GM23248 (cell line): ENCODE measurements at regions not wholly inside any gene's neighbourhood (a gene's known extent, or its start where the extent isn't known, plus 50 kb on each side); places are given as distances from the start of the nearest gene placed in this dataset.

ENCODE experiments used
- DNase-seq: peaks from one replicate; pipeline ENCODE4 v3.0.0-alpha.2; 2015
- H2AFZ ChIP-seq: fragments of 200-600 bp; sonication (generic); 2 replicates; pipeline ENCODE4 v1.6.1; 2016; ENCODE audit warnings: antibody characterized with exemption
- H3F3A ChIP-seq: fragments of 200-600 bp; sonication (generic); 2 replicates; pipeline ENCODE4 v1.6.1; 2016; ENCODE audit warnings: mild to moderate bottlenecking, antibody characterized with exemption, mixed run types; ENCODE audit not compliant: insufficient read depth
- H3K27ac ChIP-seq: fragments of 200-600 bp; sonication (generic); 2 replicates; pipeline ENCODE4 v1.5.1; 2016; ENCODE audit warnings: mild to moderate bottlenecking
- H3K27me3 ChIP-seq: fragments of 200-600 bp; sonication (generic); replicated peaks from 2 replicates; pipeline ENCODE4 v1.6.1; 2016; ENCODE audit warnings: mild to moderate bottlenecking; ENCODE audit not compliant: insufficient read depth
- H3K36me3 ChIP-seq: fragments of 200-600 bp; sonication (generic); 2 replicates; pipeline ENCODE4 v1.6.1; 2016; ENCODE audit warnings: low read depth, mild to moderate bottlenecking
- H3K4me1 ChIP-seq: fragments of 200-600 bp; sonication (generic); 2 replicates; pipeline ENCODE4 v1.6.1; 2016; ENCODE audit warnings: mild to moderate bottlenecking; ENCODE audit not compliant: insufficient read depth
- H3K4me2 ChIP-seq: fragments of 200-600 bp; sonication (generic); one replicate; pipeline ENCODE4 v1.6.1; 2016; ENCODE audit warnings: mild to moderate bottlenecking; ENCODE audit not compliant: unreplicated experiment
- H3K4me3 ChIP-seq: fragments of 200-600 bp; sonication (generic); 2 replicates; pipeline ENCODE4 v1.5.1; 2016; ENCODE audit warnings: mild to moderate bottlenecking
- H3K79me2 ChIP-seq: fragments of 200-600 bp; sonication (generic); 2 replicates; pipeline ENCODE4 v1.6.1; 2016; ENCODE audit warnings: mild to moderate bottlenecking; ENCODE audit not compliant: insufficient read depth
- H3K9ac ChIP-seq: fragments of 200-600 bp; sonication (generic); 2 replicates; pipeline ENCODE4 v1.6.1; 2016; ENCODE audit warnings: mild to moderate bottlenecking
- H3K9me2 ChIP-seq: fragments of 200-600 bp; sonication (generic); 2 replicates; pipeline ENCODE4 v1.6.1; 2016; ENCODE audit warnings: mixed run types, mild to moderate bottlenecking, moderate library complexity; ENCODE audit not compliant: insufficient read depth
- H3K9me3 ChIP-seq: fragments of 200-600 bp; sonication (generic); one replicate; pipeline ENCODE4 v1.6.1; 2017; ENCODE audit warnings: low read depth
- H4K20me1 ChIP-seq: fragments of 200-600 bp; sonication (generic); 2 replicates; pipeline ENCODE4 v1.6.0; 2016; ENCODE audit not compliant: insufficient read depth
- EZH2 ChIP-seq: fragments of 200-600 bp; sonication (generic); IDR thresholded peaks from 2 replicates; pipeline ENCODE4 v1.6.1; 2018; ENCODE audit warnings: antibody characterized with exemption, mild to moderate bottlenecking; ENCODE audit not compliant: insufficient read depth, poor library complexity, severe bottlenecking
- EZH2phosphoT487 ChIP-seq: fragments of 200-600 bp; sonication (generic); IDR thresholded peaks from 2 replicates; pipeline ENCODE4 v1.6.1; 2018; ENCODE audit warnings: antibody characterized with exemption, moderate library complexity, mild to moderate bottlenecking, low read depth; ENCODE audit not compliant: insufficient read depth
- WGBS, 2 experiments: methylation state at CpG; one replicate each; pipeline ENCODE4 v1.1.6; 2015 to 2017; ENCODE audit warnings: low lambda C conversion rate in 2 of 2, low coverage in 1 of 2; ENCODE audit errors: missing lambda C conversion rate in 2 of 2; 5-methylcytosine and 5-hydroxymethylcytosine counted together
- in situ Hi-C: fragments of 300-500 bp; cut with MboI; formaldehyde crosslinking; loops from 2 replicates; pipeline ENCODE4 v1.15.0; 2020

GRCh38 chr3:194857469-194858113 lies 171.9 kb downstream of the FAM43A start:
- peaks cover 16% of the 10 kb centered on the region for H3K27me3 ChIP-seq

GRCh38 chr3:194858382-194858781 lies 172.7 kb downstream of the FAM43A start:
- in situ Hi-C loops: no loop called here
- H3K27me3 ChIP-seq: peaks cover 22% of the 10 kb centered on the region
- 45 to 49% methylated on average over 2 of the region's 2 CpGs for WGBS, 2 experiments

More at GRCh38 chr3:194857469-194858113, 171.9 kb downstream of the FAM43A start:
- no peak overlapping the region for H3K9ac ChIP-seq
- DNase-seq: no peak
- H2AFZ ChIP-seq: no peak overlapping the region
- H4K20me1 ChIP-seq: no peaks in the 10 kb centered on the region
- in situ Hi-C loops: no loop called here
- TF ChIP-seq EZH2: no peak
- no peak overlapping the region for H3K4me2 ChIP-seq
- no peaks in the 10 kb centered on the region for H3F3A ChIP-seq
- no peaks in the 10 kb centered on the region for H3K9me2 ChIP-seq
- H3K4me3 ChIP-seq: no peak overlapping the region
- H3K27ac ChIP-seq: no peak overlapping the region
- H3K4me1 ChIP-seq: no peaks in the 10 kb centered on the region
- WGBS, 2 experiments: 80 to 84% methylated on average over 8 to 9 of the region's 9 CpGs
- H3K36me3 ChIP-seq: no peaks in the 10 kb centered on the region
- no peaks in the 10 kb centered on the region for H3K9me3 ChIP-seq
- no peaks in the 10 kb centered on the region for H3K79me2 ChIP-seq

GRCh38 chr3:194860725-194861124 lies 175.0 kb downstream of the FAM43A start:
- Histone ChIP-seq H2AFZ (no peak overlapping the region), H3K27me3 (peaks cover 25% of the 10 kb centered on the region; the same call in 1 of the 2 replicates), H3K27ac (no peak overlapping the region), H3K9me2 (no peaks in the 10 kb centered on the region), H3F3A (no peaks in the 10 kb centered on the region), H3K36me3 (no peaks in the 10 kb centered on the region), H4K20me1 (no peaks in the 10 kb centered on the region), H3K4me2 (no peak overlapping the region), H3K79me2 (no peaks in the 10 kb centered on the region), H3K9me3 (no peaks in the 10 kb centered on the region), H3K4me1 (no peaks in the 10 kb centered on the region), H3K4me3 (no peak overlapping the region), H3K9ac (no peak overlapping the region)
- DNase-seq: no peak
- no peak for TF ChIP-seq EZH2
- TF ChIP-seq EZH2phosphoT487: no peak
- WGBS, 2 experiments: 57 to 63% methylated on average over 9 of the region's 9 CpGs
- in situ Hi-C loops: no loop called here

More at GRCh38 chr3:194858382-194858781, 172.7 kb downstream of the FAM43A start:
- no peaks in the 10 kb centered on the region for H3K36me3 ChIP-seq
- no peaks in the 10 kb centered on the region for H4K20me1 ChIP-seq
- H3K9ac ChIP-seq: no peak overlapping the region
- TF ChIP-seq EZH2phosphoT487: no peak
- TF ChIP-seq EZH2: no peak
- H2AFZ ChIP-seq: no peak overlapping the region
- H3K4me3 ChIP-seq: no peak overlapping the region
- no peak for DNase-seq
- H3K9me3 ChIP-seq: no peaks in the 10 kb centered on the region
- no peaks in the 10 kb centered on the region for H3K4me1 ChIP-seq
- no peaks in the 10 kb centered on the region for H3K79me2 ChIP-seq
- H3K27ac ChIP-seq: no peak overlapping the region
- no peaks in the 10 kb centered on the region for H3F3A ChIP-seq
- no peaks in the 10 kb centered on the region for H3K9me2 ChIP-seq
- no peak overlapping the region for H3K4me2 ChIP-seq

DNA sequence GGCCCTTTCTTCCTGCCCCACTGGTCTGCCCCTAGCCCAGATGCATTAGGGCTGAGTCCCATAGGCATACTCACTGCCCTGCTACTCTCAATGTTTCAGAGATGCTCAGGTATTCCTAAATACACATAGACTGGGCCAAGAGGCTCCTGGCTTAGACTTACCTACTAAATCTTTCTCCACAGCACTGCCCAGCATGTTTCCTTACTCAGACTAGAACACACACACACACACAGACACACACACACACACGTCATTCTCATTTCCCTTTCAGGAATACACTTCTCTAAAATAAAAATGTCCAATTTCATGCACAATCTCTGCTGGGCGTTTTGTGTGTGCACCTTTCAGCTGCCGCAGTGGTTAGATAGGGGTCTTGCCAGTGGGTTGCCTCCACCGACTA lies 175.7 kb downstream of the FAM43A start:
- in situ Hi-C loops: no loop called here
- Histone ChIP-seq H3K9ac (no peak overlapping the region), H4K20me1 (no peaks in the 10 kb centered on the region), H3K9me3 (no peaks in the 10 kb centered on the region), H3K9me2 (no peaks in the 10 kb centered on the region), H2AFZ (no peak overlapping the region), H3K27ac (no peak overlapping the region), H3K27me3 (peaks cover 29% of the 10 kb centered on the region), H3K4me1 (no peaks in the 10 kb centered on the region), H3K36me3 (no peaks in the 10 kb centered on the region), H3K79me2 (no peaks in the 10 kb centered on the region), H3K4me2 (no peak overlapping the region), H3K4me3 (no peak overlapping the region), H3F3A (no peaks in the 10 kb centered on the region)
- DNase-seq: no peak
- TF ChIP-seq EZH2phosphoT487: no peak
- TF ChIP-seq EZH2: no peak
- WGBS, 2 experiments: 62 to 73% methylated on average over 4 of the region's 4 CpGs
